GM23248 (cell line): ENCODE measurements at regions not wholly inside any gene's neighbourhood (a gene's known extent, or its start where the extent isn't known, plus 50 kb on each side); places are given as distances from the start of the nearest gene placed in this dataset.

Experiments used
- DNase-seq: peaks from one replicate; pipeline ENCODE4 v3.0.0-alpha.2; 2015
- H2AFZ ChIP-seq: fragments of 200-600 bp; sonication (generic); 2 replicates; pipeline ENCODE4 v1.6.1; 2016; ENCODE audit warnings: antibody characterized with exemption
- H3F3A ChIP-seq: fragments of 200-600 bp; sonication (generic); 2 replicates; pipeline ENCODE4 v1.6.1; 2016; ENCODE audit warnings: mild to moderate bottlenecking, antibody characterized with exemption, mixed run types; ENCODE audit not compliant: insufficient read depth
- H3K27ac ChIP-seq: fragments of 200-600 bp; sonication (generic); 2 replicates; pipeline ENCODE4 v1.5.1; 2016; ENCODE audit warnings: mild to moderate bottlenecking
- H3K27me3 ChIP-seq: fragments of 200-600 bp; sonication (generic); replicated peaks from 2 replicates; pipeline ENCODE4 v1.6.1; 2016; ENCODE audit warnings: mild to moderate bottlenecking; ENCODE audit not compliant: insufficient read depth
- H3K36me3 ChIP-seq: fragments of 200-600 bp; sonication (generic); 2 replicates; pipeline ENCODE4 v1.6.1; 2016; ENCODE audit warnings: low read depth, mild to moderate bottlenecking
- H3K4me1 ChIP-seq: fragments of 200-600 bp; sonication (generic); 2 replicates; pipeline ENCODE4 v1.6.1; 2016; ENCODE audit warnings: mild to moderate bottlenecking; ENCODE audit not compliant: insufficient read depth
- H3K4me2 ChIP-seq: fragments of 200-600 bp; sonication (generic); one replicate; pipeline ENCODE4 v1.6.1; 2016; ENCODE audit warnings: mild to moderate bottlenecking; ENCODE audit not compliant: unreplicated experiment
- H3K4me3 ChIP-seq: fragments of 200-600 bp; sonication (generic); 2 replicates; pipeline ENCODE4 v1.5.1; 2016; ENCODE audit warnings: mild to moderate bottlenecking
- H3K79me2 ChIP-seq: fragments of 200-600 bp; sonication (generic); 2 replicates; pipeline ENCODE4 v1.6.1; 2016; ENCODE audit warnings: mild to moderate bottlenecking; ENCODE audit not compliant: insufficient read depth
- H3K9ac ChIP-seq: fragments of 200-600 bp; sonication (generic); 2 replicates; pipeline ENCODE4 v1.6.1; 2016; ENCODE audit warnings: mild to moderate bottlenecking
- H3K9me2 ChIP-seq: fragments of 200-600 bp; sonication (generic); 2 replicates; pipeline ENCODE4 v1.6.1; 2016; ENCODE audit warnings: mixed run types, mild to moderate bottlenecking, moderate library complexity; ENCODE audit not compliant: insufficient read depth
- H3K9me3 ChIP-seq: fragments of 200-600 bp; sonication (generic); one replicate; pipeline ENCODE4 v1.6.1; 2017; ENCODE audit warnings: low read depth
- H4K20me1 ChIP-seq: fragments of 200-600 bp; sonication (generic); 2 replicates; pipeline ENCODE4 v1.6.0; 2016; ENCODE audit not compliant: insufficient read depth
- EZH2 ChIP-seq: fragments of 200-600 bp; sonication (generic); IDR thresholded peaks from 2 replicates; pipeline ENCODE4 v1.6.1; 2018; ENCODE audit warnings: antibody characterized with exemption, mild to moderate bottlenecking; ENCODE audit not compliant: insufficient read depth, poor library complexity, severe bottlenecking
- EZH2phosphoT487 ChIP-seq: fragments of 200-600 bp; sonication (generic); IDR thresholded peaks from 2 replicates; pipeline ENCODE4 v1.6.1; 2018; ENCODE audit warnings: antibody characterized with exemption, moderate library complexity, mild to moderate bottlenecking, low read depth; ENCODE audit not compliant: insufficient read depth
- WGBS, 2 experiments: methylation state at CpG; one replicate each; pipeline ENCODE4 v1.1.6; 2015 to 2017; ENCODE audit warnings: low lambda C conversion rate in 2 of 2, low coverage in 1 of 2; ENCODE audit errors: missing lambda C conversion rate in 2 of 2; 5-methylcytosine and 5-hydroxymethylcytosine counted together
- in situ Hi-C: fragments of 300-500 bp; cut with MboI; formaldehyde crosslinking; loops from 2 replicates; pipeline ENCODE4 v1.15.0; 2020

DNA sequence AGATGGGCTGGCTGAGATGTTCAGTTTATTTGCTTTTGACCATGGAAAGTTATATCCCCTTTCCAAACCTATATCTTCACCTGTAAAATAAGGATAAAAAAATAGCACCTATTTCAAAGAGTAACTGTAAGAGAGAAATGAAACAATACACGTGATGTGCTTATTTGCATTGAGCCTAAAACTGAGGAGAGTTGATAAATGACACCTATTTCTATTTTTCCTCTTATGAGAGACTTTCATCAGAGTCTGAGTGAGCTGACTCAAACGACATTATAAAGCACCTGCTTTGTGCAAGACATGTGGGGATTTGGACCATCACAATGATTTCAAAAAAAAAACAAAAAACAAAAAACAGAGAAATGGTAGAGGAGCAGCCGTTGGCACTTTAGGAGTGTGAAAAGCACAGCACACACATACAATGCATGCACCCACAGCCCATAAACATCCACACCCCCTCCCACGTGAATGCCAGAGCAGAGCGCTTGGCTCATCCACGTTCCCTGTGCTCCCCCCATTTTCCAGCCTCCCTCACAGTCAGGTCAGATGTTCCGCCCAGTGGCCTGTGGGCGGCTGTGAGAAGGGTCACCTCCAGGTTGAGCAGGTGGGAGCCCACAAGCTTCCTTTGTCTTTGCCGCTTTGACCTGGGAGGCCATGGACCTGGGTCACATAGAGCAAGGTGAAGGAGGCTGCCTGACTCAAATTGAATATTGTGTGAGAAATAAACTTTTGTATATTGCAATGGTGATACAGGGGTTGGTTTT is 253.2 kb upstream of the ZNF32 start:
- H3K9me2 ChIP-seq: no peaks in the 10 kb centered on the region
- no peak overlapping the region for H3K4me3 ChIP-seq
- no peaks in the 10 kb centered on the region for H3K79me2 ChIP-seq
- no peak overlapping the region for H3K4me2 ChIP-seq
- no peaks in the 10 kb centered on the region for H4K20me1 ChIP-seq
- H3K27ac ChIP-seq: no peak overlapping the region
- no peak overlapping the region for H3K9ac ChIP-seq
- no peak overlapping the region for H2AFZ ChIP-seq
- H3F3A ChIP-seq: no peaks in the 10 kb centered on the region
- no peaks in the 10 kb centered on the region for H3K36me3 ChIP-seq
- H3K4me1 ChIP-seq: peaks cover 18% of the 10 kb centered on the region; the same call in 1 of the 2 replicates
- no peaks in the 10 kb centered on the region for H3K27me3 ChIP-seq
- whole genome bisulfite sequencing, 2 experiments: 83 to 89% methylated on average over 9 of the region's 9 CpGs
- H3K9me3 ChIP-seq: no peaks in the 10 kb centered on the region
- in situ Hi-C loops: no loop called here
- TF ChIP-seq EZH2phosphoT487 (no peak), EZH2 (no peak)
- no peak for DNase-seq

DNA sequence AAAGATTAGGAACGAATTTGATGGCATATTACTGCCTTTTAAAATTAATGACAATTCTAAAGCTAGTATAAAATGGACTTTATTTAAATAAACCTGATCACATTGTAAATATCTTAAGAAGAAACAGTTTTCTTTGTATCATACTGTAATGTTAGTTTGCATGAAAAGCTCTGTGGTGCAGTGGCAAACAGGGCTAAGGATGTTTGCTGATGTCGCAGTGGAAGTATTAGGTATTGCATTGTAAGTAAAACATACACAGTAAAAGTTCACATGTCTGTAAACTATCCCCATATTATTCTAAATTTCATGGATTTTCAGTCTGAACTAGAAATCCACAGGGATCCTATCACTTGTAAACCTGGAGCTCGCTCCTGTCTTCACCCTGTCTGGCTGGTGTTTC is 252.6 kb upstream of the ZNF32 start:
- Histone ChIP-seq H3K79me2 (no peaks in the 10 kb centered on the region), H3K36me3 (no peaks in the 10 kb centered on the region), H3F3A (no peaks in the 10 kb centered on the region), H3K9ac (no peak overlapping the region), H4K20me1 (no peaks in the 10 kb centered on the region), H2AFZ (no peak overlapping the region), H3K27ac (no peak overlapping the region), H3K4me1 (peaks cover 15% of the 10 kb centered on the region; the same call in 1 of the 2 replicates), H3K4me2 (no peak overlapping the region), H3K9me3 (no peaks in the 10 kb centered on the region), H3K4me3 (no peak overlapping the region), H3K27me3 (no peaks in the 10 kb centered on the region), H3K9me2 (no peaks in the 10 kb centered on the region)
- in situ Hi-C loops: no loop called here
- 99% methylated on average over 3 of the region's 3 CpGs for WGBS, 2 experiments
- TF ChIP-seq EZH2 (no peak), EZH2phosphoT487 (no peak)
- DNase-seq: peak; percentile 27

- no peaks in the 10 kb centered on the region for H4K20me1 ChIP-seq
- no peak overlapping the region for H3K27ac ChIP-seq
- DNase-seq: no peak
- H3K79me2 ChIP-seq: no peaks in the 10 kb centered on the region
- H3K9ac ChIP-seq: no peak overlapping the region
- in situ Hi-C loops: no loop called here
- no peak overlapping the region for H3K4me2 ChIP-seq
- no peaks in the 10 kb centered on the region for H3K27me3 ChIP-seq
- H3K9me2 ChIP-seq: no peaks in the 10 kb centered on the region
- H3K4me3 ChIP-seq: no peak overlapping the region
- no peaks in the 10 kb centered on the region for H3K9me3 ChIP-seq
- peaks cover 8% of the 10 kb centered on the region; the same call in 1 of the 2 replicates for H3K4me1 ChIP-seq
- H3F3A ChIP-seq: no peaks in the 10 kb centered on the region
- WGBS, 2 experiments: 97% methylated on average over 6 of the region's 6 CpGs
- H2AFZ ChIP-seq: no peak overlapping the region
- H3K36me3 ChIP-seq: no peaks in the 10 kb centered on the region
- no peak for TF ChIP-seq EZH2
- TF ChIP-seq EZH2phosphoT487: no peak
Measured at GRCh38 chr10:43900571-43900970, 251.9 kb upstream of the ZNF32 start.

GRCh38 chr10:43899224-43899959 is 250.7 kb upstream of the ZNF32 start:
- H3K4me1 ChIP-seq: peaks cover 4% of the 10 kb centered on the region; the same call in 1 of the 2 replicates
- H4K20me1 ChIP-seq: no peaks in the 10 kb centered on the region
- H3K36me3 ChIP-seq: no peaks in the 10 kb centered on the region
- no peaks in the 10 kb centered on the region for H3K9me2 ChIP-seq
- no peaks in the 10 kb centered on the region for H3F3A ChIP-seq
- H3K9ac ChIP-seq: no peak overlapping the region
- TF ChIP-seq EZH2: no peak
- TF ChIP-seq EZH2phosphoT487: no peak
- no peak overlapping the region for H3K27ac ChIP-seq
- 78 to 79% methylated on average over 7 of the region's 7 CpGs for WGBS, 2 experiments
- DNase-seq: peak; percentile 40
- H3K9me3 ChIP-seq: no peaks in the 10 kb centered on the region
- H3K79me2 ChIP-seq: no peaks in the 10 kb centered on the region
- no peak overlapping the region for H3K4me3 ChIP-seq
- H2AFZ ChIP-seq: no peak overlapping the region
- H3K27me3 ChIP-seq: no peaks in the 10 kb centered on the region
- H3K4me2 ChIP-seq: no peak overlapping the region
- in situ Hi-C loops: no loop called here
